ENCODE measurements at regions not wholly inside any gene's neighbourhood (a gene's known extent, or its start where the extent isn't known, plus 50 kb on each side); places are given as distances from the start of the nearest gene placed in this dataset.

DNA sequence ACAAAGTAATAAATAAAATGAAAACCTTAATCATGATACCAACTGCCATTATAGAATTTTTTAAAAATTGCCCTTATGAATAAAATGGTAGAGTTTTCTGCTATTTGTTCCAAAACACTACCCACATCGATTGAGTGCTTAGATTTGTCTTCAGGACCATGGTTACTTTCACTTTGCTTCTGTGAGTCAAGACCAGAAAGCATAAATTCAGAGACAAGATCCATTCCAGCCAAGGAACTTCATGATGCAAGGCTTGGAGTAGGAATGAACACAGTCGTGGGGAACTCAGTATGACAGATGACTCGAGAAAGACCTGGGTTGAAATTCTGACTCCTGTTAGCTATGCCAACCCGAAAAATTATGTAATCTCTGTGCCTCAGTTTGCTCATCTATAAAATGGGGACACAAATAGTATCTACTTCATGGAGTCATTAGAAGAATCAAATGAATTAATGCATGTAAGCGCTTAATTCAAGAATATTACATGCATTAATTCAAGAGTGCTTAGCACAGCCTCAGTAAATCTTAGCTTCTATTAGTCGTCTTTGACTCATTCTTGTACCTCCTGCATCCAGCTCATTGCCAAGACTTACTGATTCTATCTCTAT, 72.5 kb upstream of the MYLIP start:
- Mint-ChIP-seq H3K27me3 (ENCODE audit: insufficient read depth, unreplicated experiment) (no peaks in the 10 kb centered on the region), H3K36me3 (ENCODE audit: insufficient read depth, unreplicated experiment) (no peaks in the 10 kb centered on the region), H3K4me3 (ENCODE audit: unreplicated experiment) (no peak overlapping the region), H3K4me1 (ENCODE audit: low read depth, unreplicated experiment) (no peaks in the 10 kb centered on the region), H3K27ac (ENCODE audit: unreplicated experiment) (no peak overlapping the region), H3K9me3 (ENCODE audit: unreplicated experiment) (no peaks in the 10 kb centered on the region)
- intact Hi-C loops (cut with micrococcal nuclease; ENCODE audit: unreplicated experiment): no loop called here
- Histone ChIP-seq H3K4me1 (no peaks in the 10 kb centered on the region), H3K4me3 (ENCODE audit: low read depth, low read length) (no peak overlapping the region), H3K27me3 (replicated peaks; ENCODE audit: control insufficient read depth, insufficient read depth, low read length) (no peaks in the 10 kb centered on the region), H3K9me3 (no peaks in the 10 kb centered on the region), H3K36me3 (ENCODE audit: control insufficient read depth, insufficient read depth, low read length) (no peaks in the 10 kb centered on the region)
- ChIA-PET POLR2A (no interaction called here), CTCF (no interaction called here)
- DNase-seq: no peak
- TF ChIP-seq CTCF (IDR thresholded peaks at IDR 0.05; ENCODE audit: insufficient read depth in 1 of 2, low read depth in 1 of 2, low read length in 1 of 2, severe bottlenecking in 1 of 2, unreplicated experiment in 1 of 2): no peak
- BruUV-seq (replicated peaks): no TSS peak

DNA sequence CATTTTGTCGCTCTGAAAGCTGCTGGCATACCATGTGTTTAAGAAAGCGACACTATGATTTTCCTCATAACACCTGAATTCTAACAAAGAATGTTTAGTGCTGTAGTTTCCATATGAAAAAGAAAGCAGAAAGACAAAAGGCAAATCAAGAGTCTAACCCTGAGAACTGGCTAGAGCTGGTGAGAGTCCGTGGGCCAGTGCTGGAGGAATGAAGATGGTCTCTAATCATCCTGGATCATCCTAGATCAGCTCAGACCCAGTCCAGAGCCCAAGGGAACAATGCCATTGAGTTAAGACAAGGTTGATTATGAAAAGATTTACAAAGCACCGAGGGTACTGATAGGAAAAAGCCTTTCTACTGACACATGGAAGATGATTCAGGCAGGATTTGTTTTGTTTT, 73.0 kb upstream of the MYLIP start:
- no peak for TF ChIP-seq CTCF (IDR thresholded peaks at IDR 0.05; ENCODE audit: insufficient read depth in 1 of 2, low read depth in 1 of 2, low read length in 1 of 2, severe bottlenecking in 1 of 2, unreplicated experiment in 1 of 2)
- H3K4me1 Mint-ChIP-seq (ENCODE audit: low read depth, unreplicated experiment): no peaks in the 10 kb centered on the region
- H3K4me3 Mint-ChIP-seq (ENCODE audit: unreplicated experiment): no peak overlapping the region
- H3K36me3 Mint-ChIP-seq (ENCODE audit: insufficient read depth, unreplicated experiment): no peaks in the 10 kb centered on the region
- intact Hi-C loops (cut with micrococcal nuclease; ENCODE audit: unreplicated experiment): no loop called here
- Histone ChIP-seq H3K27me3 (replicated peaks; ENCODE audit: control insufficient read depth, insufficient read depth, low read length) (no peaks in the 10 kb centered on the region), H3K4me1 (no peaks in the 10 kb centered on the region), H3K9me3 (no peaks in the 10 kb centered on the region), H3K4me3 (ENCODE audit: low read depth, low read length) (no peak overlapping the region), H3K36me3 (ENCODE audit: control insufficient read depth, insufficient read depth, low read length) (no peaks in the 10 kb centered on the region)
- no peaks in the 10 kb centered on the region for H3K27me3 Mint-ChIP-seq (ENCODE audit: insufficient read depth, unreplicated experiment)
- ChIA-PET POLR2A (no interaction called here), CTCF (no interaction called here)
- no peak overlapping the region for H3K27ac Mint-ChIP-seq (ENCODE audit: unreplicated experiment)
- BruUV-seq (replicated peaks): no TSS peak
- H3K9me3 Mint-ChIP-seq (ENCODE audit: unreplicated experiment): no peaks in the 10 kb centered on the region
- no peak for DNase-seq

DNA sequence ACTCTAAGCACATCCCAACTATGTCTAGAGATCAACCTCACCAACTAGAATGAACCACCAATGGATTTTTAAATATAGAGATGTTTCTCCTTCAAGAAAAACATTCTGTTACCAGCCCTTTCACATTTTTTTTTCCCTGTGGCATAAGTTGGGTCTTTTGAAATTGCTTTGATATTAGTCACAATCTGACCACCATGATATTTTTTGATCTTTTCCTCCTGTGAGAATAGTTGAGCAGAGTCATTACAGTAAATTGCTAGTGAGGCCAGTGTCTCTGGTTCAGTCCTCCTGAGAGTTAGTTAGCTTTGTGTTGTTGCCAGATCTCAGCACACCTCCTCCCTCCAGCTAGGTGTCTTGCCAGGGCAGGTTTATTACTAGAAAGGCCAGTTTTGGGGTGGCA, 79.7 kb upstream of the MYLIP start:
- no peak for DNase-seq
- H3K4me3 Mint-ChIP-seq (ENCODE audit: unreplicated experiment): no peak overlapping the region
- no peaks in the 10 kb centered on the region for H3K36me3 Mint-ChIP-seq (ENCODE audit: insufficient read depth, unreplicated experiment)
- Histone ChIP-seq H3K4me3 (ENCODE audit: low read depth, low read length) (no peak overlapping the region), H3K9me3 (no peaks in the 10 kb centered on the region), H3K36me3 (ENCODE audit: control insufficient read depth, insufficient read depth, low read length) (no peaks in the 10 kb centered on the region), H3K4me1 (no peaks in the 10 kb centered on the region), H3K27me3 (replicated peaks; ENCODE audit: control insufficient read depth, insufficient read depth, low read length) (no peaks in the 10 kb centered on the region)
- H3K27me3 Mint-ChIP-seq (ENCODE audit: insufficient read depth, unreplicated experiment): no peaks in the 10 kb centered on the region
- ChIA-PET CTCF (no interaction called here), POLR2A (no interaction called here)
- no peak overlapping the region for H3K27ac Mint-ChIP-seq (ENCODE audit: unreplicated experiment)
- no peaks in the 10 kb centered on the region for H3K9me3 Mint-ChIP-seq (ENCODE audit: unreplicated experiment)
- BruUV-seq (replicated peaks): no TSS peak
- H3K4me1 Mint-ChIP-seq (ENCODE audit: low read depth, unreplicated experiment): no peaks in the 10 kb centered on the region
- TF ChIP-seq CTCF (IDR thresholded peaks at IDR 0.05; ENCODE audit: insufficient read depth in 1 of 2, low read depth in 1 of 2, low read length in 1 of 2, severe bottlenecking in 1 of 2, unreplicated experiment in 1 of 2): no peak
- intact Hi-C loops (cut with micrococcal nuclease; ENCODE audit: unreplicated experiment): no loop called here
